SK-N-SH (cell line): ENCODE measurements at regions not wholly inside any gene's neighbourhood (a gene's known extent, or its start where the extent isn't known, plus 50 kb on each side); places are given as distances from the start of the nearest gene placed in this dataset.

Source experiments
- CTCF ChIP-seq: fragments of 200-600 bp; sonication (generic); IDR thresholded peaks from 2 replicates; pipeline ENCODE4 v1.6.1; 2017; ENCODE audit warnings: antibody characterized with exemption, mild to moderate bottlenecking, moderate library complexity
- JUND ChIP-seq: IDR thresholded peaks from 2 replicates; pipeline ENCODE4 v1.4.0; 2012
- TEAD4 ChIP-seq: IDR thresholded peaks from 2 replicates; pipeline ENCODE4 v1.4.0; 2012; ENCODE audit warnings: mild to moderate bottlenecking, borderline replicate concordance; ENCODE audit not compliant: insufficient read depth

- TF ChIP-seq TEAD4 = no peak
- TF ChIP-seq JUND = no peak
- TF ChIP-seq CTCF = no peak
These were observed 226.5 kb downstream of the CBLN4 start for GRCh38 chr20:55778796-55779195.
